ENCODE measurements at regions not wholly inside any gene's neighbourhood (a gene's known extent, or its start where the extent isn't known, plus 50 kb on each side); places are given as distances from the start of the nearest gene placed in this dataset.
A peak's percentile ranks its signal among the peaks of the same experiment; 100 is the strongest.

DNA sequence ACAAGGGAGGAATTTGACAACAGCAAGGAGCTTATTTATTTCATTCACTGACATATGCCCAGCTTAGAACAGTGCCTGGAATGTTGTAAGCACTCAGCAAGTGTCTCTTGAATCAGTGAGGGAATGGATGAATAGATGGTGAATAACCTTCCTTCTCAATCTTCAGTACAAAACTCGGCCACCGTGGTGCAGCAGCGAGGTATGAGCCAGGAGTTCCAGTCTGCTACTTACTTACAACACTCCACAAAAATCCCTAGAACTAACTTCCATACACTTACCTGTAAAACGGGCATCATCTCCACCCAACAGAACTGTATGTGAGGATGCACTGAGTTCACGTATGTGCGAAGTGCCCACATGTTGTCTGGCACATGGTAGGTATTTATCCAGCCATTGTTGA is 237.4 kb downstream of the WDR11 start:
- TF ChIP-seq, protein P1, sequence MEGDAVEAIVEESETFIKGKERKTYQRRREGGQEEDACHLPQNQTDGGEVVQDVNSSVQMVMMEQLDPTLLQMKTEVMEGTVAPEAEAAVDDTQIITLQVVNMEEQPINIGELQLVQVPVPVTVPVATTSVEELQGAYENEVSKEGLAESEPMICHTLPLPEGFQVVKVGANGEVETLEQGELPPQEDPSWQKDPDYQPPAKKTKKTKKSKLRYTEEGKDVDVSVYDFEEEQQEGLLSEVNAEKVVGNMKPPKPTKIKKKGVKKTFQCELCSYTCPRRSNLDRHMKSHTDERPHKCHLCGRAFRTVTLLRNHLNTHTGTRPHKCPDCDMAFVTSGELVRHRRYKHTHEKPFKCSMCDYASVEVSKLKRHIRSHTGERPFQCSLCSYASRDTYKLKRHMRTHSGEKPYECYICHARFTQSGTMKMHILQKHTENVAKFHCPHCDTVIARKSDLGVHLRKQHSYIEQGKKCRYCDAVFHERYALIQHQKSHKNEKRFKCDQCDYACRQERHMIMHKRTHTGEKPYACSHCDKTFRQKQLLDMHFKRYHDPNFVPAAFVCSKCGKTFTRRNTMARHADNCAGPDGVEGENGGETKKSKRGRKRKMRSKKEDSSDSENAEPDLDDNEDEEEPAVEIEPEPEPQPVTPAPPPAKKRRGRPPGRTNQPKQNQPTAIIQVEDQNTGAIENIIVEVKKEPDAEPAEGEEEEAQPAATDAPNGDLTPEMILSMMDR (IDR thresholded peaks at IDR 0.05; ENCODE audit: poor library complexity), result peak; percentile 38
- no peak for TF ChIP-seq EZH2 (IDR thresholded peaks at IDR 0.05; ENCODE audit: borderline replicate concordance)
